ENCODE measurements at regions not wholly inside any gene's neighbourhood (a gene's known extent, or its start where the extent isn't known, plus 50 kb on each side); places are given as distances from the start of the nearest gene placed in this dataset.

- Histone ChIP-seq H3K9me3 (ENCODE audit: control extremely low read depth in 1 of 3, control insufficient read depth in 2 of 3, insufficient read depth in 1 of 3, low read length in 2 of 3) (peaks cover 0 to 14% (median 0%) of the 10 kb centered on the region in 3 donors), H3K79me2 (ENCODE audit: control insufficient read depth, insufficient read depth, low read length) (no peaks in the 10 kb centered on the region), H3K27me3 (replicated peaks in 1 of 4; ENCODE audit: control extremely low read depth in 1 of 4, control insufficient read depth in 3 of 4, insufficient read depth in 4 of 4, low read length in 3 of 4) (no peaks in the 10 kb centered on the region), H3K4me2 (replicated peaks; ENCODE audit: low read depth, low read length, poor library complexity, severe bottlenecking) (no peak overlapping the region), H4K20me1 (ENCODE audit: control insufficient read depth, insufficient read depth, low read length, poor library complexity, severe bottlenecking) (no peaks in the 10 kb centered on the region), H3K27ac (ENCODE audit: low read length in 2 of 2) (no peak overlapping the region), H3K4me1 (ENCODE audit: control insufficient read depth in 2 of 2, insufficient read depth in 2 of 2, low read length in 2 of 2) (no peaks in the 10 kb centered on the region), H2AFZ (ENCODE audit: insufficient read depth, low read depth, low read length, poor library complexity, severe bottlenecking) (no peak overlapping the region), H3K4me3 (ENCODE audit: control extremely low read depth in 1 of 5, extremely low read depth in 1 of 5, insufficient read depth in 1 of 5, low read depth in 2 of 5, low read length in 4 of 5) (no peak overlapping the region), H3K9ac (ENCODE audit: low read length) (no peak overlapping the region), H3K36me3 (replicated peaks in 1 of 2; ENCODE audit: control extremely low read depth in 1 of 2, control insufficient read depth in 1 of 2, extremely low read depth in 1 of 2, insufficient read depth in 2 of 2, low read length in 1 of 2) (no peaks in the 10 kb centered on the region)
- intact Hi-C loops (cut with micrococcal nuclease): no loop called here
- peaks cover 3% of the 10 kb centered on the region for H3K9me3 Mint-ChIP-seq (ENCODE audit: insufficient read depth)
- no peak for TF ChIP-seq CTCF (IDR thresholded peaks at IDR 0.05)
- no peaks in the 10 kb centered on the region for H3K27me3 Mint-ChIP-seq
- H3K4me3 Mint-ChIP-seq: no peak overlapping the region
- DNase-seq (no peak), ATAC-seq (ENCODE audit: low read depth) (no peak)
- no peaks in the 10 kb centered on the region for H3K4me1 Mint-ChIP-seq
- ChIA-PET POLR2A (no interaction called here), CTCF (no interaction called here)
- WGBS (ENCODE audit: insufficient coverage): 59% methylated on average over 4 of the region's 4 CpGs
- no peak overlapping the region for H3K27ac Mint-ChIP-seq
These were observed 113.3 kb upstream of the FAT3 start for GRCh38 chr11:92111287-92111686.

GRCh38 chr11:92109466-92109865 is 115.2 kb upstream of the FAT3 start:
- Histone ChIP-seq H3K9me3 (ENCODE audit: control extremely low read depth in 1 of 3, control insufficient read depth in 2 of 3, insufficient read depth in 1 of 3, low read length in 2 of 3) (peaks cover 0 to 14% (median 0%) of the 10 kb centered on the region in 3 donors), H3K27ac (ENCODE audit: low read length in 2 of 2) (no peak overlapping the region), H4K20me1 (ENCODE audit: control insufficient read depth, insufficient read depth, low read length, poor library complexity, severe bottlenecking) (no peaks in the 10 kb centered on the region), H3K4me2 (replicated peaks; ENCODE audit: low read depth, low read length, poor library complexity, severe bottlenecking) (no peak overlapping the region), H3K4me3 (ENCODE audit: control extremely low read depth in 1 of 5, extremely low read depth in 1 of 5, insufficient read depth in 1 of 5, low read depth in 2 of 5, low read length in 4 of 5) (no peak overlapping the region), H3K9ac (ENCODE audit: low read length) (no peak overlapping the region), H3K36me3 (replicated peaks in 1 of 2; ENCODE audit: control extremely low read depth in 1 of 2, control insufficient read depth in 1 of 2, extremely low read depth in 1 of 2, insufficient read depth in 2 of 2, low read length in 1 of 2) (no peaks in the 10 kb centered on the region), H3K27me3 (replicated peaks in 1 of 4; ENCODE audit: control extremely low read depth in 1 of 4, control insufficient read depth in 3 of 4, insufficient read depth in 4 of 4, low read length in 3 of 4) (no peaks in the 10 kb centered on the region), H2AFZ (ENCODE audit: insufficient read depth, low read depth, low read length, poor library complexity, severe bottlenecking) (no peak overlapping the region), H3K4me1 (ENCODE audit: control insufficient read depth in 2 of 2, insufficient read depth in 2 of 2, low read length in 2 of 2) (no peaks in the 10 kb centered on the region), H3K79me2 (ENCODE audit: control insufficient read depth, insufficient read depth, low read length) (no peaks in the 10 kb centered on the region)
- POLR2A ChIA-PET: no interaction called here
- Mint-ChIP-seq H3K9me3 (ENCODE audit: insufficient read depth) (peaks cover 3% of the 10 kb centered on the region), H3K27ac (no peak overlapping the region), H3K4me1 (no peaks in the 10 kb centered on the region), H3K4me3 (no peak overlapping the region), H3K27me3 (no peaks in the 10 kb centered on the region)
- CTCF ChIA-PET: no interaction called here
- DNase-seq (no peak), ATAC-seq (ENCODE audit: low read depth) (no peak)
- intact Hi-C loops (cut with micrococcal nuclease): no loop called here
- TF ChIP-seq EZH2 (IDR thresholded peaks at IDR 0.05; ENCODE audit: borderline replicate concordance, insufficient read depth, low read depth, low read length, poor library complexity, severe bottlenecking) (no peak), CTCF (IDR thresholded peaks at IDR 0.05) (no peak)
- 100% methylated on average over 1 of the region's 1 CpG for WGBS (ENCODE audit: insufficient coverage)
